ENCODE measurements at regions not wholly inside any gene's neighbourhood (a gene's known extent, or its start where the extent isn't known, plus 50 kb on each side); places are given as distances from the start of the nearest gene placed in this dataset.
"Not testable (repeated sequence)": the region's sequence is repeated elsewhere in the genome, so short reads cannot be mapped to it uniquely, and the experiment has no call there.

GRCh38 chr3:8143186-8143585, 358.4 kb upstream of the LMCD1 start:
- DNase-seq (ENCODE audit: low spot score): no peak

DNA sequence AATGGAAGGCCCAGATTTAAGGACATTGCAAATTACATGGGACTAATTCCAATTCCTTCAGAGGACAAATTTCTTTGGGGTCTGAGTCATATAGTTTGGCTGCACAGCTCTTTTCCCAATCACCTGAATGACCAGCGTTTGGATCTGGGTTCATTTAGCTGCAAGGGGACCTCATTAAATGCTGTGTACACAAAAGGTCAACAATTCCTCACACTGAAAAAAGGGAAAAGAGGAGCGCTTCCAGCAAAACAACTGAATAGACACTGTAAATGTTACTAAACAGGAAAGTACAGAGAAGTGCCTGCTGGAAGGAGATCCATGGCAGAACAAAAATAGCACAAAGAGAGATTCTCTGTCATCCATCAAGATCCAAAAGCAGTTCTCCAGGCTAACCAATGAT, 356.0 kb upstream of the LMCD1 start:
- no peak for DNase-seq (ENCODE audit: low spot score)

DNA sequence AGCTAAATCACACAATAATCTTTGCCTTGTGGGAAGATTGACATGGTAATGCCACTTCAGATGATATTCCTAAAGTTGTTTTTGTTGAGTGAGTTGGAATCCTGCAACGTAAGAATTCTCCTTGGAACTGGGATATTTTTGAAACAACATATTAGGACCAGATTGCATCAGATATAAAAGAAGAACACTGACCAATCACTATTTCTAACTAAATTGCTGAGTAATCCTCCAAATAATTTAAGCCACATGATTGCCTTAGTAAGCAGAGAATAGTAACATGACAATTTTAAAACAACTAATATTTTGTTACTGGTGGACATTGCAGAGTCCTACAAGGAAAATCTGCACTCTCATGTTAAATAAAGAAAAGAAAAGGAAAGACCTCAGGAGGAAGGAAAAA, 353.9 kb upstream of the LMCD1 start:
- no peak for DNase-seq (ENCODE audit: low spot score)

GRCh38 chr3:8152821-8153418, 348.7 kb upstream of the LMCD1 start:
- no peak for DNase-seq (ENCODE audit: low spot score)

DNA sequence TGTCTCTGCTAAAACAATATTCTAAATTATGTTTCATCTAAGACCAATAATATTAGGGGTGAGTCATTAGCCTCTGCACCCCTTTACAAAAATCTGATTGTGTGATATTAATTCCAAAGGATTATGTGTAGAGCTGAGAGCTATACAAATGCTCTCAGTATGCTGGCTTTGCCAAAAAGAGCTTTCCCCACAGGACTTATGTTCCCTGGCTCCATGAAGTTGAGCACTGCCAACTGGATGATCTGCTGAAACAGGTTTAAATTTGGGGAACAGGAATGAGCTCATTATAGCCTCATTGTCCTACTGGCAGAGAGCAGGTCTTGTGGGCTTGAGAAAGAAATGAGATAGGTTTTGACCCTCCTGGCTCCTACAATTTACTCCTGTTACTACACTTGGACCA, 347.8 kb upstream of the LMCD1 start:
- no peak for DNase-seq (ENCODE audit: low spot score)

DNA sequence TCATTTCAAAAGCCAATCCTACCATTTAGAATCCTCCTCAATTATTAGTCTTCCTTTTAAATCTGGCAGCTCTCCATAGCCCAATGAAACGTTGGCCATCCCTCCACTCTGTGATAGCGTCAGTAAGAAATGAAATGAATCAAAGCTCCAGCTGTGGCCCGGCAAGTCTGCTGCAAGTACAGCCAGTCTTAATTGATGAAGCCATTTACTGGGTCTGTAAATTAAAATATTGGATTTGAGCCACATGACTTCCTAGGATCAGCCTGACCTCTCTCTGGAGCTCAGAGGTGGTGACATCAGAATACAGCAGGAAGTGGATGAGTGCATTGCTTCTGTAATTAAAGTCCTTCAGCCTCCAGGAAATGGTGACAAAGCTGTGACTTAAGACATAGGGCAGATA, 347.0 kb upstream of the LMCD1 start:
- DNase-seq (ENCODE audit: low spot score): no peak

GRCh38 chr3:8156138-8156537, 345.5 kb upstream of the LMCD1 start:
- DNase-seq (ENCODE audit: low spot score): no peak

DNA sequence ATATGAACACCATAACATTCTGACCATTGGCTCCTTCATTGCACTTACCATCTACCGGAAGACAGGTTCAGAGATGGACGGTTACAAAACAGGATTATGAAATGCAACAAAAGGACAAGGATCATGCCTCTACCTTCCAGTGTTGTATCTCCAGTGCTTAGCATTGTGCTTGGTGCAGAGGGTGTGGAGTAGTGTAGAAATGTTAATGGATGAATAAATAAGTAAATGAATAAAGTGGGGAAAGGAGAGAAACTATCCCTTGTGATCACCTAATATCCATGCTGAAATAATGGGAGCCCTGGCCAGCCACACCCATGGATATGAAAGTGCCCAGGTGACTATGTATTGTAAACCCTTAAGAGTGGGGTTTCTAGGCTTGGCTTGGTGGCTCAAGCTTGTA, 344.8 kb upstream of the LMCD1 start:
- DNase-seq (ENCODE audit: low spot score): no peak

- DNase-seq (ENCODE audit: low spot score): no peak
Measured at GRCh38 chr3:8157640-8158039, 344.0 kb upstream of the LMCD1 start.

DNA sequence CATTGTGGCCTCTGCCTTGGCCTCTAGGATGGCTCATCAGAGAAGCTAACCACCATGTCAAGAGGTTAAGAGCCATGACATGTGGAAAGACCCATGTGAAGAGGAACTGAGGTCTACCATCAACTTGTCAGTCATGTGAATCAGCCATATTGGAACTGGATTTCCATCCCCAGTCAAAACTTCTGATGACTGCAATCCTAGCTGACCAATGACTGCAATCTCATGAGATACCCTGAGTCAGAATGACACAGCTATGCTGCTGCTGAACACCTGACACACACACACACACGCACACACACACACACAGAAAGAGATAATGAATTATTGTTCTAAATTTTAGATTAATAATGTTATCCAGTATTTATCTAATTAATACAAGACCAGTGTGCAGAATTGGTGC, 337.5 kb upstream of the LMCD1 start:
- no peak for DNase-seq (ENCODE audit: low spot score)

DNA sequence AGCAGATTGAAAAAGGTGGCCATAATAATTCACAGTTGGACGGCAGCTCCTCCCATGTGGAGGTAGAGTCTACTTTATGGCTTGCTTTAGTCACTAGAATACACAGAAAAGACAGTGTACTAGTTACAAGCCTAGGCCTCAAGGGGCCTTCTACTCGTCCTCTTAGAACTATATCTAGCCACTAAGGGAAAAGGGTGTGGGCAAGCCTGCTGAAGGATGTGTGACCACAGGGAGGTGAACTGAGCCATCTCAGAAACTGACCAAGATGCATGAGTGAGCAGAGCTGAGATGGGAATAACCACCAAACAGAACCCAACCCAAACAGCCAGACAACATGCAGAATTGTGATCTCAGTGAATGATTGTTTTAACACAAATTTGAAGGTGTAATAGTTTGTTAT, 335.6 kb upstream of the LMCD1 start:
- DNase-seq (ENCODE audit: low spot score): no peak

GRCh38 chr3:8170971-8171508, 330.6 kb upstream of the LMCD1 start:
- DNase-seq (ENCODE audit: low spot score): no peak

DNA sequence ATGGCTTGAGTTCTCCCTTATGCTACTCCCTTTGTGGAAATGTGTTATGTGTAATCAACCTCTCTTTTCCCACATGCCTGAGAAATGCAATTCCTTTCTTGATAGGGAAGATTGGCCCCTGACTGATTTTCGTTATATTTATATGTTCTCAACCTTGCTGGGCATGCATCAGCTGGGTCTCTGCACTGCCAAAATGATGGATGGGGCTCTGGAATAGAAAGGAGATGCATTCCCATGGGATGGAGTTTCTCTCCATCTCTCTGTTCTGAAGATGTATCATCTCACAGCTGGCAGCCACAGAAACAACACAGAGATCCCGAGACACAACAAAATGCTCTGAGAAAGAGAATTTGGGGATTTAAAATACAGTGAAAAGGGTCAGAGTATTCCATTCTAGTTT, 327.7 kb upstream of the LMCD1 start:
- DNase-seq (ENCODE audit: low spot score): no peak

GRCh38 chr3:8176759-8177483, 324.7 kb upstream of the LMCD1 start:
- not testable (repeated sequence) for DNase-seq (ENCODE audit: low spot score)

DNA sequence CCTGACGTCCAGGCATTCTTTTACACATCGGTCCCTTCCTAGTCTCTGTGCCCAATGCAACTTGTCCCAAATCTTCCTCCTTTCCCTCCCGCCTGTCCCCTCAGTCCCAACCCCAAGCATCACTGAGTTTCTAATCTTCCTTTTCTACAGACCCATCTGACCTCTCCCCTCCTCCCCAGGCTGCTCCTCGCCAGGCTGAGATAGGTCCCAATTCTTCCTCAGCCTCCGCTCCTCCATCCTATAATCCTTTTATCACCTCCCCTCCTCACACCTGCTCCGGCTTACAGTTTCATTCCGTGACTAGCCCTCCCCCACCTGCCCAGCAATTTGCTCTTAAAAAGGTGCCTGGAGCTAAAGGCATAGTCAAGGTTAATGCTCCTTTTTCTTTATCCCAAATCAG, 323.1 kb upstream of the LMCD1 start:
- not testable (repeated sequence) for DNase-seq (ENCODE audit: low spot score)

GRCh38 chr3:8182904-8183303, 318.7 kb upstream of the LMCD1 start:
- DNase-seq (ENCODE audit: low spot score): no peak

GRCh38 chr3:8183627-8184026, 318.0 kb upstream of the LMCD1 start:
- no peak for DNase-seq (ENCODE audit: low spot score)

- DNase-seq (ENCODE audit: low spot score): no peak
Measured at GRCh38 chr3:8186213-8186612, 315.4 kb upstream of the LMCD1 start.

- no peak for DNase-seq (ENCODE audit: low spot score)
Measured at GRCh38 chr3:8187996-8188395, 313.6 kb upstream of the LMCD1 start.

DNA sequence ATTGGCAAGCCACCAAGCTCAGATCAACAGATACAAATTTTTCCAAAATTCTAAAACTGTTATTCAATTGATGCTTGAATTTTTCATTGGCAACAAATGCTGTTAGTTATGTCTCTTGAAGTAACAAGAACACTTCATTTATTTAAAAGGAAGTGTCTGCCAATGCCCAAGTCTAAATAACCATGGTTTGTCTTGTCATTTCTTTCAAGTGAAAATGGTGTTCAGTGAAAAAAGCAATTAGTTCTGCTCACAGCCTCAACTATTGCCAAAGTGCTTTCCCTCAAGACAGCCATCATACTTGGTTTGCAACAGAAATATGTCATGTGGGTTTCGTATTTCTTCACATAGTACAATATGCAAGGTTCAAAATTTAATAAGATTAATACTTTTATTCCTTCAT, 312.6 kb upstream of the LMCD1 start:
- DNase-seq (ENCODE audit: low spot score): no peak

GRCh38 chr3:8191406-8191805, 310.2 kb upstream of the LMCD1 start:
- no peak for DNase-seq (ENCODE audit: low spot score)

DNA sequence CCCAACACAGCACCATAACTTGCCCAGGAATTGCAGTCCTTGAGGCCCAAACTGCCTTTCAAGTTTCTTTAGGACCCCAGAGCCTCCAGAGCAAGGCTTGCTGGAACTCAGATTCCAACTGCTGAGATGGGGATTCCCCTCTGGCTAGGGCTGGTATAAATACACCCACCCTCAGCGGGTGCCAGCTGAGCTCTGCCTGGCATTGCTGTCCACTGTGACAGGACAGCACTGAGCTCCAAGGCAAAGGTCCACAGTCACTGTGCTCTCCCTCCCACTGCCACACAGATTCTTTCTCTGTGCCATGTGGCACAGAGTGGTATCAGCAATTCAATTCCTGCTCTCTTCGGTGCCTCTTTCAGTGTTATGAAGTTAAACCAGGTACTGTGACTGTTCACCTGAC, 304.2 kb upstream of the LMCD1 start:
- no peak for DNase-seq (ENCODE audit: low spot score)

DNA sequence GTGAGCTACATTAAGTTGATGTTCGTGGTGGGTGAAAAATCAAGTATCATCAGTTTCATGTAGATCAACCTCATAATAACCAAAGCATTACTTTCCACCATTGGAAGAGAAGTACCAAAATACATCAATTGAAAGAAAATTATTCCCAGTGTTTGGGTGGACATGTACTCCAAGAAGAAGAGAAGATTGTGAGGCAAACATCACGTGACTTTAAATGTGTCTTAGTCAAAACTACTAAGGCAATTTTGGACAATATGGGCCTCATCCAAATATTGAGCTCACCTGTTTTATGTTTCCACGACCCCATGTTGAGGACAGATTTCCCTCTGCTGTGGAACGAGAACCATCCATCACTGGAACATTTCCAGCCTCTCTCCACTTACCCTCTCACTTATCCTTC, 303.0 kb upstream of the LMCD1 start:
- DNase-seq (ENCODE audit: low spot score): no peak

- DNase-seq (ENCODE audit: low spot score): no peak
Measured at GRCh38 chr3:8200996-8201395, 300.6 kb upstream of the LMCD1 start.

Measured in COLO829 (cell line).